ENCODE measurements at regions not wholly inside any gene's neighbourhood (a gene's known extent, or its start where the extent isn't known, plus 50 kb on each side); places are given as distances from the start of the nearest gene placed in this dataset.

GRCh38 chr17:79224903-79225302 is 150.3 kb downstream of the ENGASE start:
- CTCF ChIA-PET, result interaction anchor here (0.9 to 2.9 kb wide), 6 partner anchors 10 to 176 kb away, joined by 3 to 10 read pairs (median 4); no protein-coding TSS in a partner anchor
- FAIRE-seq, result no peak

GRCh38 chr17:79224476-79224875 is 149.9 kb downstream of the ENGASE start:
- ChIA-PET CTCF (interaction anchor here (1.1 to 2.9 kb wide), 4 partner anchors 139 to 176 kb away, joined by 3 to 10 read pairs (median 4); no protein-coding TSS in a partner anchor), POLR2A (no interaction called here)
- H3K4me2 ChIP-seq, result peak overlapping the region; percentile 13
- H3K4me3 ChIP-seq, result no peak overlapping the region
- no peak for TF ChIP-seq RNF2 (IDR thresholded peaks at IDR 0.05; ENCODE audit: borderline replicate concordance, low read depth)
- TF ChIP-seq ELK1 (IDR thresholded peaks at IDR 0.05; ENCODE audit: low read depth, low read length), result no peak
- TF ChIP-seq SMC3 (IDR thresholded peaks at IDR 0.05), result no peak
- TF ChIP-seq HOXA7 (CRISPR knock-in tag; IDR thresholded peaks at IDR 0.05), result no peak
- no peak for TF ChIP-seq ZC3H11A (IDR thresholded peaks at IDR 0.05)
- no peak for TF ChIP-seq RCOR1 (IDR thresholded peaks at IDR 0.05; ENCODE audit: low read depth, low read length)
- TF ChIP-seq HOXB5 (CRISPR knock-in tag; IDR thresholded peaks at IDR 0.05), result no peak
- 41% methylated on average over 4 of the region's 4 CpGs for WGBS (ENCODE audit: missing lambda C conversion rate)
- peaks cover 22% of the 10 kb centered on the region for H3K4me1 ChIP-seq
- ATAC-seq (no peak), FAIRE-seq (peak; percentile 63), DNase-seq (ENCODE audit: low read depth in 1 of 2, low spot score in 1 of 2) (no peak)
- H3K9me3 ChIP-seq, result no peaks in the 10 kb centered on the region
- H3K27ac ChIP-seq, result 0 out of 6 replicates have a peak overlapping the region, but pooled peaks of 1 of the 2 experiments have one; percentile 2

More at GRCh38 chr17:79224903-79225302, 150.3 kb downstream of the ENGASE start:
- no peak overlapping the region for H3K27ac ChIP-seq
- WGBS (ENCODE audit: missing lambda C conversion rate), result 65% methylated on average over 5 of the region's 5 CpGs
- H3K4me3 ChIP-seq, result no peak overlapping the region
- POLR2A ChIA-PET, result no interaction called here
- TF ChIP-seq POLR2A (IDR thresholded peaks at IDR 0.05; ENCODE audit: low read length) (no peak), MAZ (IDR thresholded peaks at IDR 0.05; ENCODE audit: borderline replicate concordance, low read depth, low read length) (no peak), SMC3 (IDR thresholded peaks at IDR 0.05) (no peak), HDAC2 (IDR thresholded peaks at IDR 0.05) (no peak), FOXS1 (CRISPR knock-in tag; IDR thresholded peaks at IDR 0.05) (no peak), E2F6 (IDR thresholded peaks at IDR 0.05; ENCODE audit: borderline replicate concordance, low read depth) (no peak), NPAS2 (CRISPR knock-in tag; IDR thresholded peaks at IDR 0.05; ENCODE audit: borderline replicate concordance) (no peak), USF2 (IDR thresholded peaks at IDR 0.05) (no peak), MYC (IDR thresholded peaks at IDR 0.05; ENCODE audit: borderline replicate concordance, low read length) (no peak)
- peak overlapping the region; percentile 13 for H3K4me2 ChIP-seq
- peaks cover 22% of the 10 kb centered on the region for H3K4me1 ChIP-seq
- DNase-seq (ENCODE audit: low read depth in 1 of 2, low spot score in 1 of 2), result no peak
- ATAC-seq, result no peak
- no peaks in the 10 kb centered on the region for H3K9me3 ChIP-seq

- H3K27ac ChIP-seq, result 0 out of 6 replicates have a peak overlapping the region, but pooled peaks of 1 of the 2 experiments have one; percentile 2
- DNase-seq (ENCODE audit: low read depth in 1 of 2, low spot score in 1 of 2) (no peak), FAIRE-seq (no peak), ATAC-seq (no peak)
- H3K4me3 ChIP-seq, result no peak overlapping the region
- WGBS (ENCODE audit: missing lambda C conversion rate), result 87% methylated on average over 8 of the region's 8 CpGs
- POLR2A ChIA-PET, result no interaction called here
- TF ChIP-seq EP300 (IDR thresholded peaks at IDR 0.05), result no peak
- no peak for TF ChIP-seq HOXB5 (CRISPR knock-in tag; IDR thresholded peaks at IDR 0.05)
- no peak for TF ChIP-seq FOSL2 (IDR thresholded peaks at IDR 0.05)
- TF ChIP-seq FOSL2 (CRISPR knock-in tag; IDR thresholded peaks at IDR 0.05), result no peak
- TF ChIP-seq FOSB (CRISPR knock-in tag; IDR thresholded peaks at IDR 0.05), result no peak
- no peak for TF ChIP-seq MAZ (IDR thresholded peaks at IDR 0.05; ENCODE audit: borderline replicate concordance, low read depth, low read length)
- TF ChIP-seq HOXA7 (CRISPR knock-in tag; IDR thresholded peaks at IDR 0.05), result no peak
- TF ChIP-seq HES2 (IDR thresholded peaks at IDR 0.05), result no peak
- CTCF ChIA-PET, result interaction anchor here (1.1 to 2.9 kb wide), 3 partner anchors 138 to 168 kb away, joined by 3 to 10 read pairs (median 4); no protein-coding TSS in a partner anchor
- peak overlapping the region; percentile 13; the same call in 1 of the 3 replicates for H3K4me2 ChIP-seq
- peaks cover 22% of the 10 kb centered on the region for H3K4me1 ChIP-seq
- no peaks in the 10 kb centered on the region for H3K9me3 ChIP-seq
Observed at GRCh38 chr17:79223953-79224352, 149.3 kb downstream of the ENGASE start.

Data from A549 (cell line).